Brain microvascular endothelial cell (primary cell): ENCODE measurements at regions not wholly inside any gene's neighbourhood (a gene's known extent, or its start where the extent isn't known, plus 50 kb on each side); places are given as distances from the start of the nearest gene placed in this dataset.

Experiments used
- DNase-seq: peaks from one replicate; pipeline ENCODE4 v3.0.0-alpha.2; 2020
- H3K27ac ChIP-seq: fragments of 250-450 bp; sonication (Bioruptor Pico); 2 replicates; pipeline ENCODE4 v1.5.1; 2020; ENCODE audit warnings: mild to moderate bottlenecking, moderate library complexity
- H3K27me3 ChIP-seq: fragments of 250-450 bp; sonication (Bioruptor Pico); replicated peaks from 2 replicates; pipeline ENCODE4 v1.5.1; 2020; ENCODE audit warnings: mild to moderate bottlenecking
- H3K36me3 ChIP-seq: fragments of 250-450 bp; sonication (Bioruptor Pico); replicated peaks from 2 replicates; pipeline ENCODE4 v1.5.1; 2020; ENCODE audit warnings: mild to moderate bottlenecking
- H3K4me3 ChIP-seq: 2 replicates; pipeline ENCODE4 v1.5.1; 2011; ENCODE audit warnings: low read depth, mild to moderate bottlenecking, control low read depth, low read length, moderate library complexity
- in situ Hi-C: cut with HindIII; loops from 2 replicates; pipeline ENCODE4 v1.10.0; 2017; ENCODE audit warnings: low sequenced_read_pairs, low pct_ligation_motif_present
- TF ChIP-seq, protein P1 (sequence below): IDR thresholded peaks from 2 replicates; pipeline ENCODE4 v1.5.1; 2011; ENCODE audit warnings: low read depth, mild to moderate bottlenecking, moderate library complexity, low read length, control low read depth, inconsistent platforms; ENCODE audit errors: missing control alignments

GRCh38 chr1:94617134-94617805, 75.7 kb upstream of the F3 start:
- DNase-seq: peak; percentile 52

GRCh38 chr1:94616506-94616905, 74.9 kb upstream of the F3 start:
- no peaks in the 10 kb centered on the region for H3K27me3 ChIP-seq
- DNase-seq: no peak
- H3K27ac ChIP-seq: no peak overlapping the region
- in situ Hi-C loops: no loop called here
- no peak overlapping the region for H3K4me3 ChIP-seq
- no peaks in the 10 kb centered on the region for H3K36me3 ChIP-seq
- TF ChIP-seq, protein P1, sequence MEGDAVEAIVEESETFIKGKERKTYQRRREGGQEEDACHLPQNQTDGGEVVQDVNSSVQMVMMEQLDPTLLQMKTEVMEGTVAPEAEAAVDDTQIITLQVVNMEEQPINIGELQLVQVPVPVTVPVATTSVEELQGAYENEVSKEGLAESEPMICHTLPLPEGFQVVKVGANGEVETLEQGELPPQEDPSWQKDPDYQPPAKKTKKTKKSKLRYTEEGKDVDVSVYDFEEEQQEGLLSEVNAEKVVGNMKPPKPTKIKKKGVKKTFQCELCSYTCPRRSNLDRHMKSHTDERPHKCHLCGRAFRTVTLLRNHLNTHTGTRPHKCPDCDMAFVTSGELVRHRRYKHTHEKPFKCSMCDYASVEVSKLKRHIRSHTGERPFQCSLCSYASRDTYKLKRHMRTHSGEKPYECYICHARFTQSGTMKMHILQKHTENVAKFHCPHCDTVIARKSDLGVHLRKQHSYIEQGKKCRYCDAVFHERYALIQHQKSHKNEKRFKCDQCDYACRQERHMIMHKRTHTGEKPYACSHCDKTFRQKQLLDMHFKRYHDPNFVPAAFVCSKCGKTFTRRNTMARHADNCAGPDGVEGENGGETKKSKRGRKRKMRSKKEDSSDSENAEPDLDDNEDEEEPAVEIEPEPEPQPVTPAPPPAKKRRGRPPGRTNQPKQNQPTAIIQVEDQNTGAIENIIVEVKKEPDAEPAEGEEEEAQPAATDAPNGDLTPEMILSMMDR: no peak

More at GRCh38 chr1:94617134-94617805, 75.7 kb upstream of the F3 start:
- in situ Hi-C loops: no loop called here
- H3K36me3 ChIP-seq: no peaks in the 10 kb centered on the region
- H3K4me3 ChIP-seq: no peak overlapping the region
- no peaks in the 10 kb centered on the region for H3K27me3 ChIP-seq
- TF ChIP-seq, protein P1: no peak
- H3K27ac ChIP-seq: no peak overlapping the region

- H3K4me3 ChIP-seq: no peak overlapping the region
- H3K27ac ChIP-seq: no peak overlapping the region
- TF ChIP-seq, protein P1: no peak
- no peaks in the 10 kb centered on the region for H3K36me3 ChIP-seq
- DNase-seq: no peak
- no peaks in the 10 kb centered on the region for H3K27me3 ChIP-seq
- in situ Hi-C loops: no loop called here
Measured at GRCh38 chr1:94614996-94615395, 73.4 kb upstream of the F3 start.

- H3K27ac ChIP-seq: no peak overlapping the region
- no peaks in the 10 kb centered on the region for H3K36me3 ChIP-seq
- in situ Hi-C loops: no loop called here
- no peak overlapping the region for H3K4me3 ChIP-seq
- TF ChIP-seq, protein P1: no peak
- DNase-seq: no peak
- H3K27me3 ChIP-seq: no peaks in the 10 kb centered on the region
Measured at GRCh38 chr1:94614168-94614815, 72.7 kb upstream of the F3 start.

DNA sequence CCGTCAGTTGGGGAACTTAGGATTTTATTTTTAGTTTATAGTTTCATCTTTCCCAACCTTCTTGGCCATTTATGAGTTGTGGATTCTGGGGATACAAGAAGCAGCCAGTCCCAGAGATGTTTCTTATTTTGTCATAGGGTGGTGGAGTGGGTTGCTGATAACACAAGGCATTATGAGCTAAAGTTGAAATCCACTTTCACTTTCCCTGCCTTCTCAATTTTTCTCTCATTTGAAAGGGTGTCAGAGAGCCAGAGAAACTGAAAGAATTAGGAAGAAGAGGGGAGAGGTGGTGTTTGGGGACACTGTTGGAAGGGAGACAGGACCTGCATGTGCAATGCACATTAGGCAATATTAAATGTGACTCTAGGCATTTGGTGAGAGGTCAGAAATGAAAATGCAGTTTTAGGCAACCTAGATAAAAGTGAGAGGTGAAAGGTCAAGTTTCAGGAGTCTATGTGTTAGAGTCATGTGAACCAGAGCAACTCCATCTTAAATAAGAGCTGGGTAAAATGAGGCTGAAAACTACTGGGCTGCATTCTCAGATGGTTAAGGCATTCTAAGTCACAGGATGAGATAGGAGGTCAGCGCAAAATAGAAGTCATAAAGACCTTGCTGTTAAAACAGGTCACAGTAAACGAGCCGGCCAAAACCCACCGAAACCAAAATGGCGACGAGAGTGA, 71.1 kb upstream of the F3 start:
- DNase-seq: no peak
- TF ChIP-seq, protein P1: no peak
- Histone ChIP-seq H3K36me3 (no peaks in the 10 kb centered on the region), H3K27ac (no peak overlapping the region), H3K27me3 (no peaks in the 10 kb centered on the region), H3K4me3 (no peak overlapping the region)
- in situ Hi-C loops: no loop called here
